ENCODE measurements at regions not wholly inside any gene's neighbourhood (a gene's known extent, or its start where the extent isn't known, plus 50 kb on each side); places are given as distances from the start of the nearest gene placed in this dataset.

DNA sequence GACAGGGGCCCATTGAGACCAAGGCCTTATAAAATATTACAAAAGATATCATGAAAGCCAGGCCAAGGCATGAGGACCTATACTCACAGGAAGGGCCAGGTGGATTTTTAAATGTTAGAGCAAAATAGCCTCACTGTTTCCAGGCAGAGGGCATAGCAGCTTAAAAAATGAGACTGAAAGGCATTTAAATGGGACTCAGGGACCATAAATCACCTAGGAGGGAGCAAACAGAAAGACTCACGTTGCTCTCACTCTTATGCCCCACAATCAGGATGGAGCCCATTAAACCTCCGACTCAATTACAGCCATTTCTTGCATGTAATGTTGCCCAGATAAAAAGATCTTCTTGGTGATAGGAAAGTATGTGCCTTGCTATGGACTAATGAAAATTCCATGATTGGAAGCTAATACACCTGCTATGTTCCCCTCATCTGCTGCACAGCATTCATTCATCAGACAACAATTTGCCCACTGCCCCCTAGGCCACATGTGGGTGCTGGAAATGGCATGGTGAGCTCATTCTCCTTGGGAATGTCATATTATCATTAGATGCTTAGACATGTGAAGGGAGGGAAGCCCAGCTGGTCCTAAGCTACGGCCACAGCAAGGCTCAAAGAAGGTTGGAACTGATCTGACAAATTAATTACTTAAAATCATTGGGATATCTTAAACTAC, 128.6 kb upstream of the GRIA1 start:
- Histone ChIP-seq H3K4me3 (no peak overlapping the region), H3K36me3 (no peaks in the 10 kb centered on the region), H3K27ac (no peak overlapping the region), H3K9me3 (peaks cover 0 to 4% (median 0%) of the 10 kb centered on the region in 11 donors), H3K4me1 (no peaks in the 10 kb centered on the region), H3K27me3 (no peaks in the 10 kb centered on the region)
- DNase-seq, result no peak
- TF ChIP-seq, protein P1, sequence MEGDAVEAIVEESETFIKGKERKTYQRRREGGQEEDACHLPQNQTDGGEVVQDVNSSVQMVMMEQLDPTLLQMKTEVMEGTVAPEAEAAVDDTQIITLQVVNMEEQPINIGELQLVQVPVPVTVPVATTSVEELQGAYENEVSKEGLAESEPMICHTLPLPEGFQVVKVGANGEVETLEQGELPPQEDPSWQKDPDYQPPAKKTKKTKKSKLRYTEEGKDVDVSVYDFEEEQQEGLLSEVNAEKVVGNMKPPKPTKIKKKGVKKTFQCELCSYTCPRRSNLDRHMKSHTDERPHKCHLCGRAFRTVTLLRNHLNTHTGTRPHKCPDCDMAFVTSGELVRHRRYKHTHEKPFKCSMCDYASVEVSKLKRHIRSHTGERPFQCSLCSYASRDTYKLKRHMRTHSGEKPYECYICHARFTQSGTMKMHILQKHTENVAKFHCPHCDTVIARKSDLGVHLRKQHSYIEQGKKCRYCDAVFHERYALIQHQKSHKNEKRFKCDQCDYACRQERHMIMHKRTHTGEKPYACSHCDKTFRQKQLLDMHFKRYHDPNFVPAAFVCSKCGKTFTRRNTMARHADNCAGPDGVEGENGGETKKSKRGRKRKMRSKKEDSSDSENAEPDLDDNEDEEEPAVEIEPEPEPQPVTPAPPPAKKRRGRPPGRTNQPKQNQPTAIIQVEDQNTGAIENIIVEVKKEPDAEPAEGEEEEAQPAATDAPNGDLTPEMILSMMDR (IDR thresholded peaks at IDR 0.05), result no peak
- intact Hi-C loops (cut with DNase I), result no loop called here
- no peak for ATAC-seq
- 69 to 72% methylated on average over 3 of the region's 3 CpGs for WGBS, 2 donors

GRCh38 chr5:153365547-153365946, 124.9 kb upstream of the GRIA1 start:
- no peak overlapping the region for H3K4me3 ChIP-seq
- no peak for ATAC-seq
- no peaks in the 10 kb centered on the region for H3K9me3 ChIP-seq
- no peak overlapping the region for H3K27ac ChIP-seq
- TF ChIP-seq, protein P1 (IDR thresholded peaks at IDR 0.05), result no peak
- no peaks in the 10 kb centered on the region for H3K4me1 ChIP-seq
- H3K27me3 ChIP-seq, result no peaks in the 10 kb centered on the region
- intact Hi-C loops (cut with DNase I), result no loop called here
- DNase-seq, result no peak
- no peaks in the 10 kb centered on the region for H3K36me3 ChIP-seq

DNA sequence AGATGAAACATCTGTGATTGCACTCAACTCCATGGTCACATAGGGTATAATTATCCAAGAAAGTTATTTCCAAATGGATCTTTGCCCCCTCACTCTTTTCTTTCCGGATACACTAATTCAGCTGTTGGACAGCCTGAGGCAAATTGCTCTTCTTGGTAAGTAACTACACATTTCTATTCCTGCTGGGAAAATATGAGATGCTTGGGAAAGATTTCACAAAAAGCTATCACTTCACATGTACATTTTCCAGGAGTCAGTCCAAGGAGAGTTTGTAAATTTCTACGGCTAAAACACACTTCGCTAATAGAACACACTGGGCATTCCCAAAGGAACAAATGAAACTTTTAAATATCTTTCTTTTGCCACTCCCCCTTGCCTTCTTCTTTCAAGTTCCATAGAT, 123.0 kb upstream of the GRIA1 start:
- DNase-seq (no peak), ATAC-seq (no peak)
- Histone ChIP-seq H3K27ac (no peak overlapping the region), H3K27me3 (no peaks in the 10 kb centered on the region), H3K4me3 (no peak overlapping the region), H3K4me1 (no peaks in the 10 kb centered on the region), H3K36me3 (no peaks in the 10 kb centered on the region), H3K9me3 (no peaks in the 10 kb centered on the region)
- intact Hi-C loops (cut with DNase I), result no loop called here
- TF ChIP-seq, protein P1 (IDR thresholded peaks at IDR 0.05), result no peak
- 82 to 90% methylated on average over 3 of the region's 3 CpGs for WGBS, 2 donors

GRCh38 chr5:153372425-153373129, 117.9 kb upstream of the GRIA1 start:
- no peak for DNase-seq
- intact Hi-C loops (cut with DNase I), result no loop called here

More at GRCh38 chr5:153372425-153373129, 117.9 kb upstream of the GRIA1 start:
- TF ChIP-seq, protein P1 (IDR thresholded peaks at IDR 0.05), result no peak
- WGBS, 2 donors, result 69 to 76% methylated on average over 6 of the region's 6 CpGs
- H3K4me1 ChIP-seq, result no peaks in the 10 kb centered on the region
- no peaks in the 10 kb centered on the region for H3K27me3 ChIP-seq
- H3K27ac ChIP-seq, result no peak overlapping the region
- no peak overlapping the region for H3K4me3 ChIP-seq
- H3K9me3 ChIP-seq, result no peaks in the 10 kb centered on the region
- no peaks in the 10 kb centered on the region for H3K36me3 ChIP-seq
- ATAC-seq, result no peak

All from heart right ventricle (tissue), 16 donors.